Breast epithelium (tissue), 3 donors: ENCODE measurements at regions not wholly inside any gene's neighbourhood (a gene's known extent, or its start where the extent isn't known, plus 50 kb on each side); places are given as distances from the start of the nearest gene placed in this dataset.

Experiments
- CTCF ChIP-seq, 3 donors: fragments of 450-650 bp; IDR thresholded peaks; one replicate each; pipeline ENCODE4 v1.5.1; 2016 to 2017; ENCODE audit warnings: antibody characterized with exemption in 3 of 3, mild to moderate bottlenecking in 3 of 3, moderate library complexity in 3 of 3
- POLR2A ChIP-seq: fragments of 450-650 bp; IDR thresholded peaks from one replicate; pipeline ENCODE4 v1.6.1; 2016; ENCODE audit warnings: antibody characterized with exemption, mild to moderate bottlenecking, moderate library complexity

- TF ChIP-seq POLR2A = no peak
- TF ChIP-seq CTCF (IDR thresholded peaks at IDR 0.05) = no peak
Measured at GRCh38 chr2:65583061-65583460, 150.7 kb upstream of the SPRED2 start.
